BJ (cell line): ENCODE measurements at regions not wholly inside any gene's neighbourhood (a gene's known extent, or its start where the extent isn't known, plus 50 kb on each side); places are given as distances from the start of the nearest gene placed in this dataset.

Source experiments
- CTCF ChIA-PET: fragments of 350-600 bp; formaldehyde crosslinking; extraction: SDS; loops from one replicate; lab custom pipeline; 2021; ENCODE audit warnings: antibody characterized with exemption, inconsistent platforms; lab: Yijun Ruan, JAX
- POLR2A ChIA-PET: fragments of 300-600 bp; sonication (Branson Sonifier 250); formaldehyde crosslinking; extraction: SDS; loops from one replicate; lab custom pipeline; 2021; ENCODE audit warnings: antibody characterized with exemption; lab: Charles Lee
- DNase-seq: peaks from one replicate; pipeline ENCODE4 v3.0.0-alpha.2; 2011; ENCODE audit warnings: low read depth
- H3K27me3 ChIP-seq: 2 replicates; pipeline ENCODE4 v1.6.0; 2011; ENCODE audit warnings: low read length; ENCODE audit not compliant: control insufficient read depth, insufficient read depth
- H3K36me3 ChIP-seq: 2 replicates; pipeline ENCODE4 v1.5.1; 2011; ENCODE audit warnings: low read length; ENCODE audit not compliant: control insufficient read depth, insufficient read depth
- H3K4me3 ChIP-seq: 2 replicates; pipeline ENCODE4 v1.5.1; 2011; ENCODE audit warnings: low read depth, mild to moderate bottlenecking, control low read depth, low read length
- CTCF ChIP-seq: IDR thresholded peaks from 2 replicates; pipeline ENCODE4 v1.5.1; 2011; ENCODE audit warnings: low read depth, mild to moderate bottlenecking, control low read depth, inconsistent platforms, low read length, moderate library complexity; ENCODE audit not compliant: insufficient read depth

- peaks cover 43% of the 10 kb centered on the region for H3K27me3 ChIP-seq
Measured at GRCh38 chr10:100687143-100688003, 58.0 kb upstream of the PAX2 start.

GRCh38 chr10:100688201-100688600, 57.2 kb upstream of the PAX2 start:
- ChIA-PET POLR2A (no interaction called here), CTCF (no interaction called here)
- Histone ChIP-seq H3K4me3 (no peak overlapping the region), H3K36me3 (no peaks in the 10 kb centered on the region), H3K27me3 (peaks cover 38% of the 10 kb centered on the region)
- no peak for TF ChIP-seq CTCF
- DNase-seq, result no peak

More at GRCh38 chr10:100687143-100688003, 58.0 kb upstream of the PAX2 start:
- DNase-seq, result no peak
- ChIA-PET POLR2A (no interaction called here), CTCF (no interaction called here)
- TF ChIP-seq CTCF, result no peak
- Histone ChIP-seq H3K36me3 (no peaks in the 10 kb centered on the region), H3K4me3 (no peak overlapping the region)

GRCh38 chr10:100693821-100694220, 51.6 kb upstream of the PAX2 start:
- Histone ChIP-seq H3K4me3 (no peak overlapping the region), H3K27me3 (peaks cover 10% of the 10 kb centered on the region), H3K36me3 (no peaks in the 10 kb centered on the region)
- DNase-seq, result no peak
- no peak for TF ChIP-seq CTCF
- ChIA-PET POLR2A (no interaction called here), CTCF (no interaction called here)
